Neural progenitor cell (in vitro differentiated cells): ENCODE measurements at regions not wholly inside any gene's neighbourhood (a gene's known extent, or its start where the extent isn't known, plus 50 kb on each side); places are given as distances from the start of the nearest gene placed in this dataset.

ENCODE experiments used
- DNase-seq: peaks from one replicate; pipeline ENCODE4 v3.0.0-alpha.2; 2016; ENCODE audit warnings: low spot score
- H2AFZ ChIP-seq: fragments of 200-600 bp; sonication (generic); replicated peaks from 2 replicates; pipeline ENCODE4 v1.6.1; 2016; ENCODE audit warnings: antibody characterized with exemption
- H3F3A ChIP-seq: fragments of 200-600 bp; sonication (generic); 2 replicates; pipeline ENCODE4 v1.6.1; 2016; ENCODE audit warnings: antibody characterized with exemption, low read depth
- H3K27ac ChIP-seq: fragments of 200-600 bp; sonication (generic); 2 replicates; pipeline ENCODE4 v1.5.1; 2016; ENCODE audit warnings: mild to moderate bottlenecking
- H3K27me3 ChIP-seq: fragments of 200-600 bp; sonication (generic); 2 replicates; pipeline ENCODE4 v1.6.1; 2016; ENCODE audit warnings: mild to moderate bottlenecking, moderate library complexity
- H3K36me3 ChIP-seq: fragments of 200-600 bp; sonication (generic); 2 replicates; pipeline ENCODE4 v1.5.1; 2016
- H3K4me1 ChIP-seq: fragments of 200-600 bp; sonication (generic); 2 replicates; pipeline ENCODE4 v1.6.1; 2016; ENCODE audit warnings: mixed run types
- H3K4me2 ChIP-seq: fragments of 200-600 bp; sonication (generic); 2 replicates; pipeline ENCODE4 v1.6.1; 2016
- H3K4me3 ChIP-seq: fragments of 200-600 bp; sonication (generic); 2 replicates; pipeline ENCODE4 v1.5.1; 2016
- H3K79me2 ChIP-seq: fragments of 200-600 bp; sonication (generic); 2 replicates; pipeline ENCODE4 v1.6.1; 2016; ENCODE audit warnings: low read depth
- H3K9ac ChIP-seq: fragments of 200-600 bp; sonication (generic); 2 replicates; pipeline ENCODE4 v1.6.1; 2016
- H3K9me3 ChIP-seq: fragments of 200-600 bp; sonication (generic); 2 replicates; pipeline ENCODE4 v1.5.1; 2016; ENCODE audit warnings: low read depth
- H4K20me1 ChIP-seq: fragments of 200-600 bp; sonication (generic); 2 replicates; pipeline ENCODE4 v1.6.1; 2016; ENCODE audit warnings: low read depth
- H3K27ac Mint-ChIP-seq: 3 replicates; pipeline ENCODE4 v1.8.0; 2021; ENCODE audit warnings: mixed read lengths
- H3K27me3 Mint-ChIP-seq: 2 replicates; pipeline ENCODE4 v1.8.0; 2022; ENCODE audit warnings: low read depth, mild to moderate bottlenecking, inconsistent platforms, moderate library complexity, mixed read lengths; ENCODE audit not compliant: insufficient read depth
- H3K36me3 Mint-ChIP-seq: 3 replicates; pipeline ENCODE4 v1.8.0; 2021; ENCODE audit warnings: mixed read lengths
- H3K4me1 Mint-ChIP-seq: 3 replicates; pipeline ENCODE4 v1.8.0; 2021; ENCODE audit warnings: mixed read lengths
- H3K4me3 Mint-ChIP-seq: 3 replicates; pipeline ENCODE4 v1.8.0; 2021; ENCODE audit warnings: mild to moderate bottlenecking, moderate library complexity, mixed read lengths
- H3K9me3 Mint-ChIP-seq: 3 replicates; pipeline ENCODE4 v1.8.0; 2020; ENCODE audit warnings: mixed read lengths
- EZH2 ChIP-seq: fragments of 200-600 bp; sonication (generic); IDR thresholded peaks from 2 replicates; pipeline ENCODE4 v1.6.1; 2017; ENCODE audit warnings: antibody characterized with exemption, mild to moderate bottlenecking, moderate library complexity
- EZH2phosphoT487 ChIP-seq: fragments of 200-600 bp; sonication (generic); IDR thresholded peaks from 2 replicates; pipeline ENCODE4 v1.6.1; 2017; ENCODE audit warnings: antibody characterized with exemption
- TF ChIP-seq, protein P1 (sequence below): fragments of 200-600 bp; sonication (generic); IDR thresholded peaks from 2 replicates; pipeline ENCODE4 v1.5.1; 2017; ENCODE audit warnings: antibody characterized with exemption, mild to moderate bottlenecking

DNA sequence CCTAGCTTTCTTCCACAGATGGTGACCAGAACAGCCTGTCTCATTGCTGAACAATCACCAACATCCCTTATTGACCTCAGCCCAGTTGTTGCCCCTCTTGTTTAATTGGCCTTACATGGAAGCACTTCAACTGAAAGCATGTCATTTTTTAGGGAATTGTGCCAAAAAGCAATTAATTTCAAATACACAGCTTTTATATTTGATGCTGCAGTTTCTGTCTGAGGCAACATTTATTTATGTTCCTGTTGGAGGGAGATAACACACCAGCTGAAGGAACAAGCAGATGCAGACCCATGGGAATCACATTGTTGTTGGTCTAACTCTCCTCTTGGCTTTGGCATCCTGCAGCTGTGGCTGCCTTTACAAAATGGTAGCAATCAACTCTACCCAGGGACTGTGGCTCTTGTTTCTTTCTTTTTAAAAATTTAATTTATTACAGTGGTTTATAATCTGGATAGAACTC lies 498.1 kb upstream of the RGMA start:
- Histone ChIP-seq H3K4me1 (no peaks in the 10 kb centered on the region), H3F3A (no peaks in the 10 kb centered on the region), H3K79me2 (no peaks in the 10 kb centered on the region), H3K9me3 (no peaks in the 10 kb centered on the region), H4K20me1 (no peaks in the 10 kb centered on the region), H3K27me3 (no peaks in the 10 kb centered on the region), H3K27ac (no peak overlapping the region), H3K4me3 (no peak overlapping the region), H2AFZ (no peak overlapping the region), H3K4me2 (no peak overlapping the region), H3K9ac (no peak overlapping the region), H3K36me3 (no peaks in the 10 kb centered on the region)
- no peak overlapping the region for H3K4me3 Mint-ChIP-seq
- peaks cover 10% of the 10 kb centered on the region for H3K9me3 Mint-ChIP-seq
- H3K27me3 Mint-ChIP-seq: peaks cover 3% of the 10 kb centered on the region
- H3K4me1 Mint-ChIP-seq: no peaks in the 10 kb centered on the region
- TF ChIP-seq EZH2: no peak
- TF ChIP-seq, protein P1, sequence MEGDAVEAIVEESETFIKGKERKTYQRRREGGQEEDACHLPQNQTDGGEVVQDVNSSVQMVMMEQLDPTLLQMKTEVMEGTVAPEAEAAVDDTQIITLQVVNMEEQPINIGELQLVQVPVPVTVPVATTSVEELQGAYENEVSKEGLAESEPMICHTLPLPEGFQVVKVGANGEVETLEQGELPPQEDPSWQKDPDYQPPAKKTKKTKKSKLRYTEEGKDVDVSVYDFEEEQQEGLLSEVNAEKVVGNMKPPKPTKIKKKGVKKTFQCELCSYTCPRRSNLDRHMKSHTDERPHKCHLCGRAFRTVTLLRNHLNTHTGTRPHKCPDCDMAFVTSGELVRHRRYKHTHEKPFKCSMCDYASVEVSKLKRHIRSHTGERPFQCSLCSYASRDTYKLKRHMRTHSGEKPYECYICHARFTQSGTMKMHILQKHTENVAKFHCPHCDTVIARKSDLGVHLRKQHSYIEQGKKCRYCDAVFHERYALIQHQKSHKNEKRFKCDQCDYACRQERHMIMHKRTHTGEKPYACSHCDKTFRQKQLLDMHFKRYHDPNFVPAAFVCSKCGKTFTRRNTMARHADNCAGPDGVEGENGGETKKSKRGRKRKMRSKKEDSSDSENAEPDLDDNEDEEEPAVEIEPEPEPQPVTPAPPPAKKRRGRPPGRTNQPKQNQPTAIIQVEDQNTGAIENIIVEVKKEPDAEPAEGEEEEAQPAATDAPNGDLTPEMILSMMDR: no peak
- no peak for TF ChIP-seq EZH2phosphoT487
- H3K36me3 Mint-ChIP-seq: peaks cover 27% of the 10 kb centered on the region
- no peak for DNase-seq
- H3K27ac Mint-ChIP-seq: no peak overlapping the region

DNA sequence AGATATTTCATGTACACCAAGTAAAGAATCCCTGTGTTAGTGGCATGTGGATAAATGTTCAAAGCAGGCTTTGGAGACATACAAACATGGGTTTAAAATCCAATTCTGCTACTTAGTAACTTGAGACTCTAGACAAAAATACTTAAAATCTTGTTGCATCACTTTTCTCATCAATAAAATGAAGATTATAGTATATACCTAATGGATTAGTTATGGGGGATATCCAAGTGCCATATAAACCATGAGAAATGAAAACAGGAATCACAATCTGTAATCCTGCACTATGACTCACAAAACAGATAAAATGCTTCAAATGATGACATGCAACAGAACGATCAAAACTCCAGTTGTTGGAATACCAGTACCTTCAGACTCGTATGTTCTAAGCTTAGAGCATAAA lies 496.0 kb upstream of the RGMA start:
- no peak overlapping the region for H3K9ac ChIP-seq
- no peaks in the 10 kb centered on the region for H3K36me3 ChIP-seq
- H3K79me2 ChIP-seq: no peaks in the 10 kb centered on the region
- Mint-ChIP-seq H3K4me1 (no peaks in the 10 kb centered on the region), H3K36me3 (peaks cover 32% of the 10 kb centered on the region), H3K27me3 (no peaks in the 10 kb centered on the region), H3K27ac (no peak overlapping the region), H3K4me3 (no peak overlapping the region), H3K9me3 (peaks cover 15% of the 10 kb centered on the region)
- no peaks in the 10 kb centered on the region for H3K9me3 ChIP-seq
- H2AFZ ChIP-seq: no peak overlapping the region
- H4K20me1 ChIP-seq: no peaks in the 10 kb centered on the region
- no peak overlapping the region for H3K4me2 ChIP-seq
- no peak overlapping the region for H3K27ac ChIP-seq
- H3F3A ChIP-seq: no peaks in the 10 kb centered on the region
- TF ChIP-seq EZH2phosphoT487 (no peak), EZH2 (no peak)
- TF ChIP-seq, protein P1: no peak
- no peak for DNase-seq
- H3K4me3 ChIP-seq: no peak overlapping the region
- H3K4me1 ChIP-seq: no peaks in the 10 kb centered on the region
- no peaks in the 10 kb centered on the region for H3K27me3 ChIP-seq

DNA sequence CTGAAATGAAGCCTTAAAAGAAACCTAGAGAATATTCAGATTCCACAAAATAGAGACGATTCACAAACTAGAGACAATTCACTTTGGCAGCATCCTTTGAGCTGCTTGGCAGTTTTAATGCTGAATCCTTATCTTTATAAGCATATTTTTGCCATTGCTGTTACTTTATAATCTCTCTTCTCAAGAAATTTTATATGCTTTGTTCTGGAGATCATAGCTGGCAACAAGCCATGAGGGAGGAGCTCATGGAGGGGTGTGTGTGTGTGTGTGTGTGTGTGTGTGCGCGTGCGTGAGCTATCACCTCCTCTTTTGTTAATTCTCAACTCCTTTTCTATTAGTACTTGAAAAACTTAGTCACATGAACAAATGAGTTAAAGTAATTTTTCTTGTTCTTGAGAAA lies 495.0 kb upstream of the RGMA start:
- no peak overlapping the region for H3K4me2 ChIP-seq
- no peaks in the 10 kb centered on the region for H3K27me3 Mint-ChIP-seq

More for the DNA sequence above, 495.0 kb upstream of the RGMA start:
- Histone ChIP-seq H3K27me3 (no peaks in the 10 kb centered on the region), H3K4me3 (no peak overlapping the region), H3K36me3 (no peaks in the 10 kb centered on the region), H3K79me2 (no peaks in the 10 kb centered on the region), H2AFZ (no peak overlapping the region), H3K27ac (no peak overlapping the region), H3F3A (no peaks in the 10 kb centered on the region), H4K20me1 (no peaks in the 10 kb centered on the region), H3K9me3 (no peaks in the 10 kb centered on the region), H3K4me1 (no peaks in the 10 kb centered on the region), H3K9ac (no peak overlapping the region)
- Mint-ChIP-seq H3K4me1 (no peaks in the 10 kb centered on the region), H3K9me3 (peaks cover 17% of the 10 kb centered on the region), H3K4me3 (no peak overlapping the region), H3K36me3 (peaks cover 32% of the 10 kb centered on the region), H3K27ac (no peak overlapping the region)
- TF ChIP-seq, protein P1: no peak
- TF ChIP-seq EZH2phosphoT487: no peak
- TF ChIP-seq EZH2: no peak
- DNase-seq: no peak
